BLaER1 (cell line): ENCODE measurements at regions not wholly inside any gene's neighbourhood (a gene's known extent, or its start where the extent isn't known, plus 50 kb on each side); places are given as distances from the start of the nearest gene placed in this dataset.
A peak's percentile ranks its signal among the peaks of the same experiment; 100 is the strongest.

Source experiments
- H3K27ac ChIP-seq: shearing (Covaris generic); formaldehyde crosslinking; 2 replicates; pipeline ENCODE4 v1.8.1; 2022
- H3K27me3 ChIP-seq: shearing (Covaris generic); formaldehyde crosslinking; 2 replicates; pipeline ENCODE4 v1.8.1; 2022
- H3K36me3 ChIP-seq: shearing (Covaris generic); formaldehyde crosslinking; 2 replicates; pipeline ENCODE4 v1.8.1; 2022
- H3K4me1 ChIP-seq: shearing (Covaris generic); formaldehyde crosslinking; 2 replicates; pipeline ENCODE4 v1.8.1; 2022
- H3K4me2 ChIP-seq: shearing (Covaris generic); formaldehyde crosslinking; 2 replicates; pipeline ENCODE4 v1.8.1; 2022
- H3K4me3 ChIP-seq: shearing (Covaris generic); formaldehyde crosslinking; 2 replicates; pipeline ENCODE4 v1.8.1; 2022
- H3K9ac ChIP-seq: shearing (Covaris generic); formaldehyde crosslinking; 2 replicates; pipeline ENCODE4 v1.8.1; 2022
- H3K9me3 ChIP-seq: shearing (Covaris generic); formaldehyde crosslinking; 2 replicates; pipeline ENCODE4 v1.8.1; 2022
- H4K20me1 ChIP-seq: shearing (Covaris generic); formaldehyde crosslinking; 2 replicates; pipeline ENCODE4 v1.8.1; 2022
- Cebpa-rat ChIP-seq: shearing (Covaris generic); IDR thresholded peaks from 2 replicates; pipeline ENCODE4 v1.8.1; 2022

DNA sequence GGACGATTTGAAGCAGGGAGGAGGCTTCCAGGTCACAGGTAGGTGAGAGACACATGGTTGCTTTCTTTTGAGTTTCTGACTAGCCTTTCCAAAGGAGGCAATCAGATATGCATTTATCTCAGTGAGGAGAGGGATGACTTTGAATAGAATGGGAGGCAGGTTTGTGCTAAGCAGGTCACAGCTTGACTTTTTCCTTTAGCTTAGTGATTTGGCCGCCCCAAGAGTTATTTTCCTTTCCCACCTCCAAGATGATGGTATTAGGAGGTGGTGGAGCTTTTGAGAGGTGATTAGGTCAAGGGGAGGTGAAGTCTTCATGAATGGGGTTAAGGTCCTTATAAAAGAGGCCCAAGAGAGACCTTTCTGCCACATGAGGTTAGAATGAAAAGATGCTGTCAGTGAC lies 443.7 kb downstream of the TYW1 start:
- no peak overlapping the region for H3K27ac ChIP-seq
- TF ChIP-seq Cebpa-rat, result no peak
- H3K9ac ChIP-seq, result no peak overlapping the region
- no peak overlapping the region for H3K4me2 ChIP-seq
- H3K36me3 ChIP-seq, result no peaks in the 10 kb centered on the region
- H3K4me3 ChIP-seq, result no peak overlapping the region
- peaks cover 8% of the 10 kb centered on the region for H3K9me3 ChIP-seq
- no peaks in the 10 kb centered on the region for H3K4me1 ChIP-seq
- no peaks in the 10 kb centered on the region for H4K20me1 ChIP-seq
- H3K27me3 ChIP-seq, result no peaks in the 10 kb centered on the region

DNA sequence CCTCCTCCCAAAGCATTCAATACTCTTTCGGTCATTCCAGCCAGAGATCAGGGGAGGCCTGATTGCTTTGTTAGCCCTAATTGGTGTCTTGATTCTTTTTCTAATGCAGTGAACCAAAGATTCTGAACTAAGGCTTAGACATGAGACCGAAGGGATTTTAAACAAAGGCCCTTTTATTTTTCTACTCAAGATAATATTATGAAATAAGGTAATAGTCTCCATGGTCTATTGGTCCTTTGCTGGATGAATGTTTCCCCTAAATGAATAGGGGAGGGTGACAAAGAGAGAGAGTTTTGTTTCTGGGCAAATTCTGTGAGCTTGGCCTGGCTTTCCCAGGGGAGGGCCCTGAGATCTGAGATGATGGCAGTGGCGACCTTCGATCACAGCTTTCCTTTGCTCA lies 449.1 kb downstream of the TYW1 start:
- Histone ChIP-seq H3K4me1 (peaks cover 7% of the 10 kb centered on the region; the same call in 1 of the 2 replicates), H3K36me3 (no peaks in the 10 kb centered on the region), H3K4me2 (peak overlapping the region; percentile 20; the same call in 1 of the 2 replicates), H3K27me3 (no peaks in the 10 kb centered on the region), H3K4me3 (no peak overlapping the region), H3K9me3 (peaks cover 8% of the 10 kb centered on the region), H4K20me1 (no peaks in the 10 kb centered on the region), H3K27ac (no peak overlapping the region), H3K9ac (no peak overlapping the region)
- TF ChIP-seq Cebpa-rat, result no peak

- Histone ChIP-seq H3K4me2 (no peak overlapping the region), H4K20me1 (no peaks in the 10 kb centered on the region), H3K4me1 (peaks cover 7% of the 10 kb centered on the region; the same call in 1 of the 2 replicates), H3K4me3 (no peak overlapping the region), H3K36me3 (no peaks in the 10 kb centered on the region), H3K9me3 (peaks cover 8% of the 10 kb centered on the region), H3K27ac (no peak overlapping the region), H3K27me3 (no peaks in the 10 kb centered on the region), H3K9ac (no peak overlapping the region)
- TF ChIP-seq Cebpa-rat, result no peak
Measured at GRCh38 chr7:67447297-67447696, 450.7 kb downstream of the TYW1 start.

GRCh38 chr7:67448271-67448670 lies 451.6 kb downstream of the TYW1 start:
- Histone ChIP-seq H3K4me1 (peaks cover 8% of the 10 kb centered on the region; the same call in 1 of the 2 replicates), H3K27me3 (no peaks in the 10 kb centered on the region), H3K27ac (no peak overlapping the region), H3K4me2 (no peak overlapping the region), H4K20me1 (no peaks in the 10 kb centered on the region), H3K4me3 (no peak overlapping the region), H3K36me3 (no peaks in the 10 kb centered on the region), H3K9ac (no peak overlapping the region), H3K9me3 (peaks cover 8% of the 10 kb centered on the region)
- no peak for TF ChIP-seq Cebpa-rat

GRCh38 chr7:67450171-67450570 lies 453.5 kb downstream of the TYW1 start:
- H3K4me3 ChIP-seq, result no peak overlapping the region
- no peak overlapping the region for H3K9ac ChIP-seq
- H3K27me3 ChIP-seq, result no peaks in the 10 kb centered on the region
- no peak overlapping the region for H3K27ac ChIP-seq
- H3K9me3 ChIP-seq, result no peaks in the 10 kb centered on the region
- H4K20me1 ChIP-seq, result no peaks in the 10 kb centered on the region
- no peak overlapping the region for H3K4me2 ChIP-seq
- TF ChIP-seq Cebpa-rat, result no peak
- H3K4me1 ChIP-seq, result peaks cover 27% of the 10 kb centered on the region
- H3K36me3 ChIP-seq, result no peaks in the 10 kb centered on the region

- Histone ChIP-seq H3K9ac (no peak overlapping the region), H3K4me2 (no peak overlapping the region), H3K27me3 (no peaks in the 10 kb centered on the region), H3K9me3 (no peaks in the 10 kb centered on the region), H3K4me3 (no peak overlapping the region), H3K36me3 (no peaks in the 10 kb centered on the region), H4K20me1 (no peaks in the 10 kb centered on the region), H3K27ac (no peak overlapping the region), H3K4me1 (peaks cover 31% of the 10 kb centered on the region)
- no peak for TF ChIP-seq Cebpa-rat
Measured at GRCh38 chr7:67451306-67451705, 454.7 kb downstream of the TYW1 start.

DNA sequence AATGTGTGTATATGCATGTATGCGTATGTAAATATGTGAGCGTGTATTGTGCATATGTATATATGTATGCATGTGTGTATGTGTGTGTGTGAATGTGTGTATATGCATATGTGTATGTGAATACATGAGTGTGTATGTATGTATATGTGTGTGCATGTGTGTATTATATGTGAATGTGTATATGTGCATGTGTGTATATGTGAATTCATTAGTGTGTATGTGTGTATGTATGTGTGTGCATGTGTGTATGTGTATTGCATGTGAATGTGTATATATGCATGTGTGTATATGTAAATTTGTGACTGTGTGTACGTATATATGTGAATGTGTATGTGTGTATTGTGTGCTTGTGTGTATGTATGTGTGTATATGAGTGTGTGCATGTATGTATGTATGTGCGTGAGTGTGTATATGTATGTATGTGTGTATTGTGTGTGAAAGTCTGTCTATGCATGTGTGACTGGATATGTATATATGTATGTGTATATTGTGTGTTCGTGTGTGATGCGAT lies 455.9 kb downstream of the TYW1 start:
- peaks cover 40% of the 10 kb centered on the region for H3K4me1 ChIP-seq
- H3K4me3 ChIP-seq, result no peak overlapping the region
- TF ChIP-seq Cebpa-rat, result no peak
- no peaks in the 10 kb centered on the region for H4K20me1 ChIP-seq
- no peak overlapping the region for H3K27ac ChIP-seq
- H3K27me3 ChIP-seq, result no peaks in the 10 kb centered on the region
- H3K9me3 ChIP-seq, result no peaks in the 10 kb centered on the region
- no peak overlapping the region for H3K9ac ChIP-seq
- H3K4me2 ChIP-seq, result no peak overlapping the region
- H3K36me3 ChIP-seq, result no peaks in the 10 kb centered on the region

- no peaks in the 10 kb centered on the region for H3K36me3 ChIP-seq
- H3K4me3 ChIP-seq, result peak overlapping the region; percentile 38
- H3K4me2 ChIP-seq, result peak overlapping the region; percentile 80
- peak overlapping the region; percentile 16; the same call in 1 of the 2 replicates for H3K27ac ChIP-seq
- peaks cover 40% of the 10 kb centered on the region for H3K4me1 ChIP-seq
- no peak overlapping the region for H3K9ac ChIP-seq
- no peaks in the 10 kb centered on the region for H3K27me3 ChIP-seq
- TF ChIP-seq Cebpa-rat, result no peak
- no peaks in the 10 kb centered on the region for H4K20me1 ChIP-seq
- H3K9me3 ChIP-seq, result no peaks in the 10 kb centered on the region
Measured at GRCh38 chr7:67453580-67454380, 457.1 kb downstream of the TYW1 start.

- Histone ChIP-seq H3K9me3 (no peaks in the 10 kb centered on the region), H3K4me3 (no peak overlapping the region), H3K4me1 (peaks cover 40% of the 10 kb centered on the region), H3K27me3 (no peaks in the 10 kb centered on the region), H3K36me3 (no peaks in the 10 kb centered on the region), H3K4me2 (peak overlapping the region; percentile 80), H3K27ac (peak overlapping the region; percentile 41; the same call in 1 of the 2 replicates), H4K20me1 (no peaks in the 10 kb centered on the region), H3K9ac (no peak overlapping the region)
- no peak for TF ChIP-seq Cebpa-rat
Measured at GRCh38 chr7:67455508-67455907, 458.9 kb downstream of the TYW1 start.

DNA sequence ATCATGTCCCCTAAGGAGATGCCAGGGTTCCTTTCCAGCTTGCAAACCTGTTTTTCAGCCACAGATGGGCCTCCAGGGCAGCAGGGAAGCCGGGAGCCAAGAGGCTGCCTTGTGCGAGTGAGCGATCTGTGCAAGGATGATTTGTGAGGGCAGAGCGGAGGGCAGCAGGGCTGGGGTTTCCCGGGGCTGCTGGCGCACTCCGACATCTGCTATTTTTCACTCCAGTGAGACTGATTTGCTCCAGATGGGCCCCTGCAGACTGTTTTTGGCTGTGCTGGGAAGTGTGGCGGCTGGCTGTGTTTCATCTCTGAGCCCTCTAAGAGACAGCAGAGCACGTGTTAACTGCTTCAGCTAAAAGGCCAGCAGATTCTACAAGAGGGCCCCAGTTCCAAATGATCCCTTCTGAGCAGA lies 466.2 kb downstream of the TYW1 start:
- no peak overlapping the region for H3K4me3 ChIP-seq
- H3K27me3 ChIP-seq, result no peaks in the 10 kb centered on the region
- H3K4me1 ChIP-seq, result peaks cover 25% of the 10 kb centered on the region
- peak overlapping the region; percentile 54 for H3K27ac ChIP-seq
- peak overlapping the region; percentile 38; the same call in 1 of the 2 replicates for H3K9ac ChIP-seq
- H3K36me3 ChIP-seq, result no peaks in the 10 kb centered on the region
- no peaks in the 10 kb centered on the region for H4K20me1 ChIP-seq
- H3K9me3 ChIP-seq, result peaks cover 23% of the 10 kb centered on the region
- peak overlapping the region; percentile 75 for H3K4me2 ChIP-seq
- TF ChIP-seq Cebpa-rat, result no peak
